ENCODE measurements at regions not wholly inside any gene's neighbourhood (a gene's known extent, or its start where the extent isn't known, plus 50 kb on each side); places are given as distances from the start of the nearest gene placed in this dataset.

- TF ChIP-seq CTCF (IDR thresholded peaks at IDR 0.05; ENCODE audit: borderline replicate concordance, insufficient read depth, low read depth, low read length), result no peak
- H3K4me3 ChIP-seq (ENCODE audit: low read depth, low read length), result no peak overlapping the region
Observed at GRCh38 chr5:164357395-164358033, 852.1 kb downstream of the MAT2B start.

GRCh38 chr5:164358531-164359259 lies 853.3 kb downstream of the MAT2B start:
- no peak for TF ChIP-seq CTCF (IDR thresholded peaks at IDR 0.05; ENCODE audit: borderline replicate concordance, insufficient read depth, low read depth, low read length)
- H3K4me3 ChIP-seq (ENCODE audit: low read depth, low read length), result no peak overlapping the region

GRCh38 chr5:164359260-164360255 lies 854.1 kb downstream of the MAT2B start:
- TF ChIP-seq CTCF (IDR thresholded peaks at IDR 0.05; ENCODE audit: borderline replicate concordance, insufficient read depth, low read depth, low read length), result no peak
- H3K4me3 ChIP-seq (ENCODE audit: low read depth, low read length), result no peak overlapping the region

- no peak for TF ChIP-seq CTCF (IDR thresholded peaks at IDR 0.05; ENCODE audit: borderline replicate concordance, insufficient read depth, low read depth, low read length)
- H3K4me3 ChIP-seq (ENCODE audit: low read depth, low read length), result no peak overlapping the region
Observed at GRCh38 chr5:164360589-164360988, 855.2 kb downstream of the MAT2B start.

GRCh38 chr5:164361986-164362385 lies 856.6 kb downstream of the MAT2B start:
- no peak for TF ChIP-seq CTCF (IDR thresholded peaks at IDR 0.05; ENCODE audit: borderline replicate concordance, insufficient read depth, low read depth, low read length)
- H3K4me3 ChIP-seq (ENCODE audit: low read depth, low read length), result no peak overlapping the region

GRCh38 chr5:164362835-164363234 lies 857.4 kb downstream of the MAT2B start:
- TF ChIP-seq CTCF (IDR thresholded peaks at IDR 0.05; ENCODE audit: borderline replicate concordance, insufficient read depth, low read depth, low read length), result no peak
- H3K4me3 ChIP-seq (ENCODE audit: low read depth, low read length), result no peak overlapping the region

Measured in GM12875 (cell line).